ENCODE measurements at regions not wholly inside any gene's neighbourhood (a gene's known extent, or its start where the extent isn't known, plus 50 kb on each side); places are given as distances from the start of the nearest gene placed in this dataset.

DNA sequence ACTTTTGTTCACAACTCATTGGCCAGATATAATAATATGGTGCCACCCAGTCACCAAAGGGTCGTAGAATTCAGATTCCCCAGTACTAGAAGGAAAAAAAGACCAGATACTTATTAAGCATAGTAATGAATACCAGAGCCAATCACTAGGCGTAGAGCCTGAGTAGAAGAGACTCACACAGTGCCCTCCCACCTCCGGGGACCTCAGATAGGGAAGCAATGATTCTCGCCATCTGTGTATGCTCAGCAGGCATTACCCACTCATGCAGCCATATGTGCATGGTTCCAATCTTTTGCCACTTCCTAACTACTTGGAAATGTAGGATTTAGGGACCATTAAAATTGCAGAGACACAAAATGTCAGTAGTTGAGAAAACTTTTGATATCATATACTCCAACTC, 85.3 kb downstream of the C11orf87 start:
- TF ChIP-seq CEBPB (IDR thresholded peaks at IDR 0.05) (no peak), EP300 (IDR thresholded peaks at IDR 0.05; ENCODE audit: borderline replicate concordance) (no peak), ZBTB7A (IDR thresholded peaks at IDR 0.05; ENCODE audit: low read depth) (no peak)
- TF ChIP-seq, protein P1, sequence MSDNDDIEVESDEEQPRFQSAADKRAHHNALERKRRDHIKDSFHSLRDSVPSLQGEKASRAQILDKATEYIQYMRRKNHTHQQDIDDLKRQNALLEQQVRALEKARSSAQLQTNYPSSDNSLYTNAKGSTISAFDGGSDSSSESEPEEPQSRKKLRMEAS (IDR thresholded peaks at IDR 0.05), result no peak

Data from Ishikawa (cell line).